ENCODE measurements at regions not wholly inside any gene's neighbourhood (a gene's known extent, or its start where the extent isn't known, plus 50 kb on each side); places are given as distances from the start of the nearest gene placed in this dataset.

- no peak for DNase-seq (ENCODE audit: low spot score)
These were observed 584.1 kb downstream of the AJAP1 start for GRCh38 chr1:5238351-5239130.

GRCh38 chr1:5235355-5235899 lies 581.0 kb downstream of the AJAP1 start:
- DNase-seq (ENCODE audit: low spot score) = no peak

GRCh38 chr1:5232537-5232936 lies 578.1 kb downstream of the AJAP1 start:
- no peak for DNase-seq (ENCODE audit: low spot score)

- DNase-seq (ENCODE audit: low spot score) = no peak
These were observed 577.3 kb downstream of the AJAP1 start for GRCh38 chr1:5231541-5232315.

GRCh38 chr1:5227114-5227513 lies 572.7 kb downstream of the AJAP1 start:
- no peak for DNase-seq (ENCODE audit: low spot score)

GRCh38 chr1:5225707-5226704 lies 571.6 kb downstream of the AJAP1 start:
- no peak for DNase-seq (ENCODE audit: low spot score)

GRCh38 chr1:5223206-5223605 lies 568.8 kb downstream of the AJAP1 start:
- no peak for DNase-seq (ENCODE audit: low spot score)

- DNase-seq (ENCODE audit: low spot score) = no peak
These were observed 568.2 kb downstream of the AJAP1 start for GRCh38 chr1:5222626-5223025.

GRCh38 chr1:5221451-5221850 lies 567.0 kb downstream of the AJAP1 start:
- no peak for DNase-seq (ENCODE audit: low spot score)

- no peak for DNase-seq (ENCODE audit: low spot score)
These were observed 566.4 kb downstream of the AJAP1 start for GRCh38 chr1:5220821-5221220.

- no peak for DNase-seq (ENCODE audit: low spot score)
These were observed 566.0 kb downstream of the AJAP1 start for GRCh38 chr1:5220421-5220820.

GRCh38 chr1:5200006-5200405 lies 545.6 kb downstream of the AJAP1 start:
- no peak for DNase-seq (ENCODE audit: low spot score)

- no peak for DNase-seq (ENCODE audit: low spot score)
These were observed 543.9 kb downstream of the AJAP1 start for GRCh38 chr1:5198328-5198727.

- DNase-seq (ENCODE audit: low spot score) = no peak
These were observed 537.1 kb downstream of the AJAP1 start for GRCh38 chr1:5191470-5191869.

GRCh38 chr1:5189384-5189783 lies 535.0 kb downstream of the AJAP1 start:
- DNase-seq (ENCODE audit: low spot score) = no peak

GRCh38 chr1:5165762-5166161 lies 511.4 kb downstream of the AJAP1 start:
- DNase-seq (ENCODE audit: low spot score) = no peak

- DNase-seq (ENCODE audit: low spot score) = no peak
These were observed 509.7 kb downstream of the AJAP1 start for GRCh38 chr1:5164158-5164557.

GRCh38 chr1:5161372-5161771 lies 507.0 kb downstream of the AJAP1 start:
- DNase-seq (ENCODE audit: low spot score) = no peak

GRCh38 chr1:5157175-5157574 lies 502.8 kb downstream of the AJAP1 start:
- no peak for DNase-seq (ENCODE audit: low spot score)

- no peak for DNase-seq (ENCODE audit: low spot score)
These were observed 502.2 kb downstream of the AJAP1 start for GRCh38 chr1:5156416-5157120.

GRCh38 chr1:5151511-5151910 lies 497.1 kb downstream of the AJAP1 start:
- no peak for DNase-seq (ENCODE audit: low spot score)

Measured in ureter (tissue), 1 donor.